Activated CD8-positive, alpha-beta T cell treated with anti-CD3 and anti-CD28 coated beads for 36 hours (primary cell): ENCODE measurements at regions not wholly inside any gene's neighbourhood (a gene's known extent, or its start where the extent isn't known, plus 50 kb on each side); places are given as distances from the start of the nearest gene placed in this dataset.

Experiments
- ATAC-seq: fragments of 200-7000 bp; cut with Tn5 transposase; one replicate; pipeline ENCODE4 v1.10.0; 2021; ENCODE audit warnings: mild to moderate bottlenecking, moderate library complexity
- CTCF ChIA-PET: fragments of 350-600 bp; sonication (Branson Sonifier 250); formaldehyde crosslinking; loops from one replicate; lab custom pipeline; 2021; ENCODE audit warnings: antibody characterized with exemption; lab: Charles Lee
- POLR2A ChIA-PET: fragments of 350-600 bp; sonication (Branson Sonifier 250); formaldehyde crosslinking; loops from one replicate; lab custom pipeline; 2021; ENCODE audit warnings: antibody characterized with exemption; lab: Charles Lee
- DNase-seq: peaks from one replicate; pipeline ENCODE4 v3.0.0-alpha.2; 2020
- H3K27ac Mint-ChIP-seq: one replicate; pipeline ENCODE4 v1.8.0; 2021; ENCODE audit warnings: mild to moderate bottlenecking, mixed read lengths
- H3K27me3 Mint-ChIP-seq: one replicate; pipeline ENCODE4 v1.8.0; 2021; ENCODE audit warnings: mixed read lengths
- H3K36me3 Mint-ChIP-seq: one replicate; pipeline ENCODE4 v1.8.0; 2021; ENCODE audit warnings: low read depth, mixed read lengths
- H3K4me1 Mint-ChIP-seq: one replicate; pipeline ENCODE4 v1.8.0; 2021; ENCODE audit warnings: low read depth, mixed read lengths
- H3K4me3 Mint-ChIP-seq: one replicate; pipeline ENCODE4 v1.8.0; 2021; ENCODE audit warnings: mild to moderate bottlenecking, moderate library complexity, mixed read lengths
- H3K9me3 Mint-ChIP-seq: one replicate; pipeline ENCODE4 v1.8.0; 2021; ENCODE audit warnings: mixed read lengths
- intact Hi-C: fragments of 100-400 bp; cut with micrococcal nuclease; formaldehyde crosslinking; loops from one replicate; pipeline ENCODE4 v1.10.0; 2022
- TF ChIP-seq, protein P1 (sequence below): fragments of 200-600 bp; IDR thresholded peaks from one replicate; pipeline ENCODE4 v1.8.0; 2022; ENCODE audit warnings: antibody characterized with exemption, mild to moderate bottlenecking

- POLR2A ChIA-PET: no interaction called here
- H3K4me3 Mint-ChIP-seq: no peak overlapping the region
- peaks cover 14% of the 10 kb centered on the region for H3K36me3 Mint-ChIP-seq
- H3K27ac Mint-ChIP-seq: peak overlapping the region; percentile 26
- DNase-seq (no peak), ATAC-seq (no peak)
- no peaks in the 10 kb centered on the region for H3K27me3 Mint-ChIP-seq
- peaks cover 59% of the 10 kb centered on the region for H3K4me1 Mint-ChIP-seq
- CTCF ChIA-PET: interaction anchor here (1.2 to 1.9 kb wide), 4 partner anchors 12 to 32 kb away, joined by 3 to 8 read pairs (median 4); no protein-coding TSS in a partner anchor
- TF ChIP-seq, protein P1, sequence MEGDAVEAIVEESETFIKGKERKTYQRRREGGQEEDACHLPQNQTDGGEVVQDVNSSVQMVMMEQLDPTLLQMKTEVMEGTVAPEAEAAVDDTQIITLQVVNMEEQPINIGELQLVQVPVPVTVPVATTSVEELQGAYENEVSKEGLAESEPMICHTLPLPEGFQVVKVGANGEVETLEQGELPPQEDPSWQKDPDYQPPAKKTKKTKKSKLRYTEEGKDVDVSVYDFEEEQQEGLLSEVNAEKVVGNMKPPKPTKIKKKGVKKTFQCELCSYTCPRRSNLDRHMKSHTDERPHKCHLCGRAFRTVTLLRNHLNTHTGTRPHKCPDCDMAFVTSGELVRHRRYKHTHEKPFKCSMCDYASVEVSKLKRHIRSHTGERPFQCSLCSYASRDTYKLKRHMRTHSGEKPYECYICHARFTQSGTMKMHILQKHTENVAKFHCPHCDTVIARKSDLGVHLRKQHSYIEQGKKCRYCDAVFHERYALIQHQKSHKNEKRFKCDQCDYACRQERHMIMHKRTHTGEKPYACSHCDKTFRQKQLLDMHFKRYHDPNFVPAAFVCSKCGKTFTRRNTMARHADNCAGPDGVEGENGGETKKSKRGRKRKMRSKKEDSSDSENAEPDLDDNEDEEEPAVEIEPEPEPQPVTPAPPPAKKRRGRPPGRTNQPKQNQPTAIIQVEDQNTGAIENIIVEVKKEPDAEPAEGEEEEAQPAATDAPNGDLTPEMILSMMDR: no peak
- H3K9me3 Mint-ChIP-seq: peaks cover 24% of the 10 kb centered on the region
- intact Hi-C loops: no loop called here
These were observed 190.3 kb upstream of the TAB2 start for GRCh38 chr6:149127212-149127611.

DNA sequence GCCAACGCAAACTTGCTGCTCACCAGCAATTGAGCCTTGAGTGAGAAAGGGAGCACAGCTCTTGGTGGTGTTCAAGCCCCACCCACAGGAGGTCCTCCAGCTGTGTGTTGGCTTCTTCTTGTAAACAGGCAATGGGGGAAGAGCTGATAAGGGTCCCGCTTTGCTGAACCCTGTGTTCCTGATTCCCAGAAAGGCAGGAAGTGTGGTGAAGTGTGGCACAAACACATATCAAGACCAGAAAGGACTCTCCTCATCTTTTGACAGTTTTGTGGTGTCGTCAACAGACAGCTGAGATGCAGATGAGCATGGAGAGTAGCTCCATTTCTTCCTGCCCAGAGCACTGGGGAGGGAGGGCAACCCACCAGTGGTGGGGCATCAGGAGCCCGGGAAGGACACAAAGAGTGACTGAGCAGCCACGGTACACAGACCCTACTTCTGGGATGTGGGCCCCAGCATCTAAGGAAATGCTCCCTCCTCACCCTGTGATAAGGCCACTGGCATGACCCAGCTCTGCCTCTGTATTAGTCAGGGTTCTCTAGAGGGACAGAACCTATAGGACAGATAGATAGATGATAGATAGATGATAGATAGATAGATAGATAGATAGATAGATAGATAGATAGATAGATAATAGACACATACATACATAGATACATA lies 188.9 kb upstream of the TAB2 start:
- DNase-seq (peak; percentile 64), ATAC-seq (peak; percentile 86)
- no peaks in the 10 kb centered on the region for H3K27me3 Mint-ChIP-seq
- H3K4me3 Mint-ChIP-seq: no peak overlapping the region
- TF ChIP-seq, protein P1: no peak
- H3K4me1 Mint-ChIP-seq: peaks cover 52% of the 10 kb centered on the region
- H3K27ac Mint-ChIP-seq: peak overlapping the region; percentile 80
- intact Hi-C loops: no loop called here
- peaks cover 25% of the 10 kb centered on the region for H3K9me3 Mint-ChIP-seq
- ChIA-PET CTCF (interaction anchor here (0.8 to 1.9 kb wide), 7 partner anchors 11 to 62 kb away, joined by 3 to 8 read pairs (median 4); no protein-coding TSS in a partner anchor), POLR2A (interaction anchor here (0.6 to 2.1 kb wide), 6 partner anchors 10 to 417 kb away, joined by 3 to 7 read pairs (median 3); partner anchors contain the start of gene PPIL4)
- H3K36me3 Mint-ChIP-seq: peaks cover 14% of the 10 kb centered on the region

DNA sequence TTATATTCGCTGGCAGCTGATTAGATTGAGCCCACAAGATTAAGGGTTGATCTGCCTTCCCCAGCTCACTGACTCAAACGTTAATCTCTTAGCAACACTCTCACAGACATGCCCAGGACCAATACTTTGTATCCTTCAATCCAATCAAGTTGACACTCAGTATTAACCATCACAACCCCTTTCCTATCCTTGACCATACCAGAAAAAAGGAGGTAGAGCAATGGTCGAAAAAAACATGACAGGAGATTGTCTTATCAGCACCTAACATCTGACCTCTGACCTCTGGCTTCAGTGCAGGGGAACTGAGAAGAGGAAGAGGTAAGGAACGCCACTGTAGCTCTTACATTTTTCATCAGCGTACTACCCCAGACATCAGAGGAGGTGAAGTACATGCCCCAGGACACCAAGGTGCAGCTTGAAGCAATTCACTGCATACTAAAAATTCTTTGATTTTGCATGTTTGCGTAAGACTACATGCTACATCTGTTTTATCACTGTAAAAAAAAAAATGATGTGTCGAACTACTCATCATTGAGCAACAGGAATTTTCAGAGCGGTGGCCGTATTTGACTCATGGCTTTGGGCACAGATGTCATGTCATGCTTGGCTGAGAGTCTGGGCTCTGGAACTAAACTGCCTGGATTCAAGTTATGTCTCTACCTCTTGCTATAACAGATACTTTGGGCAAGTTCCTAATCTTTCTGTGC lies 188.0 kb upstream of the TAB2 start:
- peaks cover 44% of the 10 kb centered on the region for H3K4me1 Mint-ChIP-seq
- no peaks in the 10 kb centered on the region for H3K27me3 Mint-ChIP-seq
- ChIA-PET CTCF (interaction anchor here (1.2 to 1.9 kb wide), 3 partner anchors 14 to 61 kb away, joined by 3 to 5 read pairs (median 4); no protein-coding TSS in a partner anchor), POLR2A (interaction anchor here (0.6 to 2.1 kb wide), 3 partner anchors 11 to 102 kb away, joined by 3 to 7 read pairs (median 5); no protein-coding TSS in a partner anchor)
- intact Hi-C loops: no loop called here
- H3K27ac Mint-ChIP-seq: peak overlapping the region; percentile 80
- peaks cover 20% of the 10 kb centered on the region for H3K9me3 Mint-ChIP-seq
- H3K4me3 Mint-ChIP-seq: no peak overlapping the region
- H3K36me3 Mint-ChIP-seq: peaks cover 11% of the 10 kb centered on the region
- no peak for ATAC-seq
- no peak for DNase-seq
- TF ChIP-seq, protein P1: no peak

DNA sequence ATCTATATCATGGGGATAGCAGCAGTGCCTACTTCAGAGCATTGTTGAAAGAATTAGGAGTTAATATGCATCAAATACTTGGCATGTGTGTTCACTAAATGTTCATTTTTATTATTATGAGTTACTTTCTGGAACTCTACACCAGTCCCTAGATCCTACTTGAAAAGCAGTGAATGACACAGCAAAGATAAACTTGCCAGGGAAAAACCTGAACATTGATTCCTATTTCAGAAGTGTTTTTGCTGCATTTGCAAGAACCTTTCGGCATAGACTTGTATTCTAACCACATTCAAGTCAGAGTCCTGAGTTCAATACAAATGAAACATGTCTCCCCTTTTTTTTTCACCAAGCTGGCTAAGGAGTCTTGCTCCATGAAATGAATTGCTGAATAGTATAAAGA lies 187.4 kb upstream of the TAB2 start:
- intact Hi-C loops: no loop called here
- no peaks in the 10 kb centered on the region for H3K27me3 Mint-ChIP-seq
- DNase-seq (no peak), ATAC-seq (no peak)
- POLR2A ChIA-PET: interaction anchor here (0.6 to 1.2 kb wide), 2 partner anchors 35 to 92 kb away, joined by 3 to 5 read pairs; no protein-coding TSS in a partner anchor
- CTCF ChIA-PET: interaction anchor here (0.9 kb wide), 1 partner anchor 301 kb away, joined by 3 read pairs; no protein-coding TSS in a partner anchor
- TF ChIP-seq, protein P1: no peak
- no peak overlapping the region for H3K4me3 Mint-ChIP-seq
- no peak overlapping the region for H3K27ac Mint-ChIP-seq
- H3K36me3 Mint-ChIP-seq: peaks cover 9% of the 10 kb centered on the region
- peaks cover 42% of the 10 kb centered on the region for H3K4me1 Mint-ChIP-seq
- peaks cover 16% of the 10 kb centered on the region for H3K9me3 Mint-ChIP-seq
